Prostate gland (tissue), 2 donors: ENCODE measurements at regions not wholly inside any gene's neighbourhood (a gene's known extent, or its start where the extent isn't known, plus 50 kb on each side); places are given as distances from the start of the nearest gene placed in this dataset.

Source experiments
- CTCF ChIP-seq, 4 experiments: fragments of 200-600 bp in 2 of 4; fragments of 450-650 bp in 2 of 4; sonication (generic) in 2 of 4; IDR thresholded peaks; 1 replicate in 3 of 4; 2 replicates in 1 of 4; pipeline ENCODE4 v1.5.1; 2016 to 2019; ENCODE audit warnings: antibody characterized with exemption in 4 of 4, mild to moderate bottlenecking in 2 of 4, moderate library complexity in 2 of 4
- POLR2A ChIP-seq: fragments of 450-650 bp; IDR thresholded peaks from one replicate; pipeline ENCODE4 v1.6.1; 2016; ENCODE audit warnings: antibody characterized with exemption, mild to moderate bottlenecking
- POLR2AphosphoS5 ChIP-seq: sonication (generic); formaldehyde crosslinking; IDR thresholded peaks from one replicate; pipeline ENCODE4 v1.6.1; 2017; ENCODE audit warnings: antibody characterized with exemption

- TF ChIP-seq POLR2A (no peak), CTCF (IDR thresholded peaks at IDR 0.05) (no peak), POLR2AphosphoS5 (no peak)
These were observed 185.1 kb upstream of the CNTNAP5 start for GRCh38 chr2:123840016-123840415.
